Pancreas (tissue), 10 donors: ENCODE measurements at regions not wholly inside any gene's neighbourhood (a gene's known extent, or its start where the extent isn't known, plus 50 kb on each side); places are given as distances from the start of the nearest gene placed in this dataset.

ENCODE experiments used
- ATAC-seq, 4 donors: fragments of 200-7000 bp; cut with Tn5 transposase; one replicate each; pipeline versions ENCODE4 v1.8.0 to v1.9.1; 2020; ENCODE audit warnings: mild to moderate bottlenecking in 4 of 4, moderate library complexity in 4 of 4
- DNase-seq, 6 donors: peaks; one replicate each; pipeline ENCODE4 v3.0.0-alpha.2; 2020
- FAIRE-seq: peaks from 2 replicates; lab custom pipeline; 2012; peaks lifted over from hg19 to GRCh38; lab: Jason Lieb, UNC
- H3K27ac ChIP-seq, 4 donors: fragments of 200-600 bp; sonication (generic); 1 replicate in 3 of 4; 2 replicates in 1 of 4; pipeline versions ENCODE4 v1.5.0 to v1.8.0; 2020
- H3K27me3 ChIP-seq, 4 donors: fragments of 200-600 bp; one replicate each; pipeline ENCODE4 v1.8.0; 2021
- H3K36me3 ChIP-seq, 3 donors: fragments of 200-600 bp; sonication (generic) in 1 of 3; one replicate each; pipeline versions ENCODE4 v1.5.0 to v1.8.0; 2020 to 2021
- H3K4me1 ChIP-seq, 3 donors: fragments of 200-600 bp; one replicate each; pipeline ENCODE4 v1.8.0; 2021
- H3K4me3 ChIP-seq, 4 donors: fragments of 200-600 bp; sonication (generic) in 2 of 4; one replicate each; pipeline versions ENCODE4 v1.5.0 to v1.8.0; 2020 to 2021
- H3K9me3 ChIP-seq, 4 donors: fragments of 200-600 bp; one replicate each; pipeline ENCODE4 v1.8.0; 2021
- WGBS, 2 donors: extraction: QIAGEN DNeasy Blood & Tissue Kit; methylation state at CpG; one replicate each; pipeline ENCODE4 v1.1.7; 2013; 5-methylcytosine and 5-hydroxymethylcytosine counted together
- intact Hi-C, 3 donors: fragments of 100-400 bp; cut with DNase I; formaldehyde crosslinking; loops; one replicate each; pipeline versions ENCODE4 v1.11.1 to v1.14.2; 2022
- TF ChIP-seq, protein P1 (sequence below), 4 donors: fragments of 200-600 bp; sonication (generic) in 3 of 4; IDR thresholded peaks; one replicate each; pipeline versions ENCODE4 v1.5.0 to v1.8.0; 2021; ENCODE audit warnings: antibody characterized with exemption in 4 of 4
- donor health status: healthy with polysubstance abuse.
- donor health status: DM: no; HTN: no; CAD: no; lungs with moderate emphysema.
- donor health status: DM: no; HTN: no; CAD: no.
- donor health status: control.
- donor health status: control.
- donor health status: Bipolar disorder and iron deficiency.
- donor health status: DM: yes; HTN: yes; CAD: no.
- donor health status: DM: no; HTN: no; CAD: no.
- donor health status: DM: no; HTN: no; CAD: no.
- donor health status: DM: yes; HTN: yes; CAD: no.

DNA sequence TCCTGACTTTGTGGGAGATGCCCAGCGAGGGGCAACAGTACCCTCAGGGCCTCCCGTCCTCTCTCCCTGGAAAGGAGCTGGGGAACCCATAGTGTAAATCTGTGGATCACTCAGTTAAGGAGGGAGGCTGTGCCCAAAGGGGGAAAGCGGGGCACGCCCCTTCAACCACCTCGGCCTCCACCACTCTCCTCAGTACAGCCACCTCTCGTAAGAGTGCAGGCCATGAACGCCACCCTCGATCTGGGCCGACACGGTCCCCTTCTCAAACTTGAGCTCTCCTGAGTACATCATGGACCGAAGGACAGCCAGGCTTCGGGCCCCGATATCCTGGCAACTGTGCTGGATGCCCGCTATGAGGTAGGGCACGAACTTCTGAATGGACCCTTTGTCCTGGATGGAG, 221.8 kb upstream of the ATP6AP2 start:
- Histone ChIP-seq H3K27ac (no peak overlapping the region), H3K36me3 (no peaks in the 10 kb centered on the region), H3K4me1 (no peaks in the 10 kb centered on the region), H3K9me3 (no peaks in the 10 kb centered on the region), H3K27me3 (peaks cover 0 to 5% (median 0%) of the 10 kb centered on the region in 4 donors), H3K4me3 (no peak overlapping the region)
- WGBS, 2 donors = 89 to 92% methylated on average over 13 to 15 of the region's 15 CpGs
- FAIRE-seq = no peak
- TF ChIP-seq, protein P1, sequence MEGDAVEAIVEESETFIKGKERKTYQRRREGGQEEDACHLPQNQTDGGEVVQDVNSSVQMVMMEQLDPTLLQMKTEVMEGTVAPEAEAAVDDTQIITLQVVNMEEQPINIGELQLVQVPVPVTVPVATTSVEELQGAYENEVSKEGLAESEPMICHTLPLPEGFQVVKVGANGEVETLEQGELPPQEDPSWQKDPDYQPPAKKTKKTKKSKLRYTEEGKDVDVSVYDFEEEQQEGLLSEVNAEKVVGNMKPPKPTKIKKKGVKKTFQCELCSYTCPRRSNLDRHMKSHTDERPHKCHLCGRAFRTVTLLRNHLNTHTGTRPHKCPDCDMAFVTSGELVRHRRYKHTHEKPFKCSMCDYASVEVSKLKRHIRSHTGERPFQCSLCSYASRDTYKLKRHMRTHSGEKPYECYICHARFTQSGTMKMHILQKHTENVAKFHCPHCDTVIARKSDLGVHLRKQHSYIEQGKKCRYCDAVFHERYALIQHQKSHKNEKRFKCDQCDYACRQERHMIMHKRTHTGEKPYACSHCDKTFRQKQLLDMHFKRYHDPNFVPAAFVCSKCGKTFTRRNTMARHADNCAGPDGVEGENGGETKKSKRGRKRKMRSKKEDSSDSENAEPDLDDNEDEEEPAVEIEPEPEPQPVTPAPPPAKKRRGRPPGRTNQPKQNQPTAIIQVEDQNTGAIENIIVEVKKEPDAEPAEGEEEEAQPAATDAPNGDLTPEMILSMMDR (IDR thresholded peaks at IDR 0.05) = no peak
- DNase-seq = peak in 1 of 6 donors; percentile 52
- no peak for ATAC-seq
- intact Hi-C loops = no loop called here

DNA sequence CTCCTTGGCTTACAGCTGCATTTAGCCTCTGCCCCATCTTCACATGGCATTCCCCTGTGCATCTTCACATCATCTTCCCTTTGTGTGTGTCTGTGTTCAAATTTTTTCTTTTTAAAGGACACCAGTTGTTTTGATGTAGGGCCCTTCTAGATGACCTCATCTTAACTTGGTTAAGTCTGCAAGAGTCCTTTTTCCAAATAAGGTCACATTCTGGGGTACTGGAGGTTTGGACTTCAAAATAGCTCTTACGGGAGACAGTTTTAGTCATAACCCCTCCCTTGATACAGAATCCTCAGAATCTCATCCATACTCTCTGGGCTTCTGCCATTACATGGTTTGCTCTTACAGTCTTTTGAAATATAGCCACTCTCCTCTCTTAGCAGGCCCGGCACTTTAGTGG, 231.5 kb upstream of the ATP6AP2 start:
- 83 to 86% methylated on average over 2 of the region's 2 CpGs for WGBS, 2 donors
- Histone ChIP-seq H3K27me3 (peaks cover 0 to 19% (median 0%) of the 10 kb centered on the region in 4 donors), H3K9me3 (no peaks in the 10 kb centered on the region), H3K27ac (no peak overlapping the region), H3K4me1 (no peaks in the 10 kb centered on the region), H3K36me3 (no peaks in the 10 kb centered on the region), H3K4me3 (no peak overlapping the region)
- ATAC-seq (no peak), DNase-seq (no peak), FAIRE-seq (no peak)
- intact Hi-C loops = no loop called here
- TF ChIP-seq, protein P1 (IDR thresholded peaks at IDR 0.05) = no peak

DNA sequence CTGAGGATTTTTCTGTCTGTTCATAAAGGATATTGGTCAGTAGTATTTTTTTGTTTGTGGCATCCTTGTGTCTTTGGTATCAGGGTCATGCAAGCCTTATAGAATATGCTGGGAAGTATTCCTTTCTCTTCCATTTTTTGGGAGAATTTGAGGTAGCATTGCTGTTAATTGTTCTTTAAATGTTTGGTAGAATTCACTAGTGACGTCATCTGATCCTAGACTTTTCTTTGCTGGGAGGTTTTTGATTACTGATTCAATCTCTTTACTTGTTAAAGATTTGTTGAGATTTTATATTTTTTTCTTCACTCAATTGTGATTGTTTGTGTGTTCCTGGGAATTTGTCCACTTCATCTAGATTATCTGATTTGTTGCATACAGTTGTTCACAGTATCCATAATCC, 234.4 kb upstream of the ATP6AP2 start:
- 51 to 54% methylated on average over 1 of the region's 1 CpG for WGBS, 2 donors

DNA sequence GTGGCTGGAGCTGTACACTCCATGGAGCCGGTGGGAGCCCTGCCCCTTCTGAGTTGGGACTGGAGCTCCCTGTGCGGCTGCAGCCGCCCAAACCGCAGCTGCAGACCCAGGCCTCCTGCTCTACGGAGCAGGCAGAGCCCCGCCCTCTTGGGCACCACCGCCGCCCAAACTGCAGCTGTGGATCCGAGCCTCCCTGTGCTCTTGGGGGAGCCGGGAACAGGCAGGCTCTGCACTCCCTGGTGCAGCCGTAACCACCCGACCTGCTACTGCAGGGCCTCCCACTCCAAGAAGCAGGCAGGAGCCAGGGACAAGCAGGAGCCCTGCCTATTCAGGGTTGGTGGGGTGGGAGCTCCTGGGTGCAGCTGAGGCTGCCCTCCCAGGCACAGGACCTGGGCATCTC, 237.5 kb upstream of the ATP6AP2 start:
- FAIRE-seq (no peak), ATAC-seq (no peak), DNase-seq (peak in 1 of 6 donors; percentile 38)
- TF ChIP-seq, protein P1 (IDR thresholded peaks at IDR 0.05) = no peak
- Histone ChIP-seq H3K4me1 (no peaks in the 10 kb centered on the region), H3K4me3 (no peak overlapping the region), H3K27ac (no peak overlapping the region), H3K9me3 (no peaks in the 10 kb centered on the region), H3K36me3 (no peaks in the 10 kb centered on the region), H3K27me3 (peaks cover 0 to 4% (median 0%) of the 10 kb centered on the region in 4 donors)
- intact Hi-C loops = no loop called here
- WGBS, 2 donors = 76 to 81% methylated on average over 12 of the region's 12 CpGs

More for the DNA sequence above, 234.4 kb upstream of the ATP6AP2 start:
- TF ChIP-seq, protein P1 (IDR thresholded peaks at IDR 0.05) = no peak
- no peak for ATAC-seq
- Histone ChIP-seq H3K9me3 (no peaks in the 10 kb centered on the region), H3K4me1 (no peaks in the 10 kb centered on the region), H3K36me3 (no peaks in the 10 kb centered on the region), H3K27ac (no peak overlapping the region), H3K4me3 (no peak overlapping the region), H3K27me3 (peaks cover 0 to 7% (median 0%) of the 10 kb centered on the region in 4 donors)
- FAIRE-seq = no peak
- DNase-seq = no peak
- intact Hi-C loops = no loop called here

DNA sequence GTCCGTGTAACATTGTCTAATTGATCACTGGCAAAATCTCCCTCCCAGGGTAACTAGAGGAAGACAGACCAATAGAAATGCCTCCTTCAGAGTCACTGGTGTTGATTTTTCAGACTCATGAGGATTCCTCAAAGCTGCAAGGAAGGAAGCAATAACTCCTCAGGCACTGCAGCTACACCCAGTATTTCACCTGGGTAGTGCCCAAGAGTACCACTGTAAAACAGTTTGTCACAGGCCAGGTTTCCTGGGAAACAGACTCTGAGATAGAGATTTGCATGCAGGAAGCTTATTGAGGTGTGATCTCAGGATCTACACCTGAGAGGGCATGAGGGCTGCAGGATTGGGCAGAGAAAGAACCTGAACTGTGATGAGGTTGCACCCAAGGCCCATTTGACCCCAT, 240.7 kb upstream of the ATP6AP2 start:
- Histone ChIP-seq H3K27me3 (peaks cover 0 to 10% (median 0%) of the 10 kb centered on the region in 4 donors), H3K36me3 (no peaks in the 10 kb centered on the region), H3K27ac (no peak overlapping the region), H3K9me3 (no peaks in the 10 kb centered on the region), H3K4me1 (no peaks in the 10 kb centered on the region), H3K4me3 (no peak overlapping the region)
- DNase-seq (no peak), ATAC-seq (no peak), FAIRE-seq (no peak)
- 32 to 35% methylated on average over 1 of the region's 1 CpG for WGBS, 2 donors
- intact Hi-C loops = no loop called here
- TF ChIP-seq, protein P1 (IDR thresholded peaks at IDR 0.05) = no peak
